HG02678 (cell line): ENCODE measurements at regions not wholly inside any gene's neighbourhood (a gene's known extent, or its start where the extent isn't known, plus 50 kb on each side); places are given as distances from the start of the nearest gene placed in this dataset.
A peak's percentile ranks its signal among the peaks of the same experiment; 100 is the strongest.
"Not testable (repeated sequence)": the region's sequence is repeated elsewhere in the genome, so short reads cannot be mapped to it uniquely, and the experiment has no call there.

Experiments
- ATAC-seq: cut with Tn5 transposase; IDR thresholded peaks from one replicate; pipeline ENCODE4 v1.9.1; 2021; ENCODE audit warnings: mild to moderate bottlenecking, moderate library complexity; ENCODE audit not compliant: unreplicated experiment

DNA sequence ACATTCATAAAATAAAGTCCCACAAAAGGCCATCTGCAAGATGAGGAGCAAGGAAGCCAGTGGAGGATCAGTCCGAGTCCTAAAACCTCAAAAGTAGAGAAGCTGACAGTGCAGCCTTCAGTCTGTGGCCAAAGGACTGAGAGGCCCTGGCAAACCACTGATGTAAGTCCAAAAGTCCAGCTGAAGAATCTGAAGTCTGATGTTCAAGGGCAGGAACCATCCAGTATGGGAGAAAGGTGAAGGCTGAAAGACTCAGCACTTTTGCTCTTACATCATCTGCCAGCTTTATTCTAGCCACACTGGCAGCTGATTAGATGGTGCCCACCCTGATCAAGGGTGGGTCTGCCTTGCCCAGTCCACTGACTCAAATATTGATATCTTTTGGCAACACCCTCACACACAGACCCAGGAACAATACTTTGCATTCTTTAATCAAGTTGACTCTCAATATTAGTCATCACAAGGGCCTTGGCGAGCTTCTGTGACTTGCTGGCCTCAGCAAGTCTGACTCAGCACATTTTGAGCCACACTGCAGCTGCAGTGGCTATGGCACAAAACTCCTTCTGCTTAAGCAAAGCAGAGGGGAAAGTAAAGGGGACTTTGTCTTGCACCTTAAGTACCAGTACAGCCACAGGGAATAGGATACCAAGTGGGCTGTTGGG is 1370.3 kb upstream of the CITED2 start:
- ATAC-seq = peak; percentile 78

DNA sequence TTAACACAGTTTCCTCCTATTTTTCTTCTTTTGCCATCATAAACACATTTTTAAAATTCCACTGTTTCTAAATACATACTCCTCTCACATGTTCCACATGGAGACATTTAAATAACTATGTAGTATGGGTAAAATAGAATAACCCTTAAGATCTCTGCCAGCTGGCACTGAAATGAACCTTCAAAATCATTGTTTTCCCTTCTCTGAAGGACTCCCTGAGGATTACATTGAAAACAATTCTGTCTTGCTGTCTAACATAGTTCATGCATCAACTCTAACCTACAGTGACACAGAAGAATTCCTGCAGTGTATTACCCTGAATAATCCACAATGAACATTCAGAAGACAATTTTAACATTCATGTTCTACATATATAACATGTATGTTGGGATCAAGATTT is 1361.8 kb upstream of the CITED2 start:
- no peak for ATAC-seq

DNA sequence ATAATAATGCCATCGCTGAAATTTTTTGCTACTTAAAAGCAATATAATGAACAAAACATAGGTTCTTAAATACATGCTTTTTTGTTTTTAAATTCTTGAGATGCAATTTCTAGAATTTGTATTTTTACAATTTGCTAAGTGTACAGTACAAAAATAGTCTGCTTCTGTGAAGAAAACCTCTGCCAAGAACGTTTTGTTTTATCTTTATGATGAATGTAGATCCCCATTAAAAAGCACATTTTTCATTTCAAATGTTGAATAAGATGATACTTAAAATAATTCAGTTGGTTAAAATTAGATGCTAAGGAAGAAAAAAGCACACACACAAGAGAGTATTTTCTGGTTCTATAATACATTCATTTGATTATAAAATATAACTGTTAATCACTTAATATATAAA is 1358.5 kb upstream of the CITED2 start:
- no peak for ATAC-seq

DNA sequence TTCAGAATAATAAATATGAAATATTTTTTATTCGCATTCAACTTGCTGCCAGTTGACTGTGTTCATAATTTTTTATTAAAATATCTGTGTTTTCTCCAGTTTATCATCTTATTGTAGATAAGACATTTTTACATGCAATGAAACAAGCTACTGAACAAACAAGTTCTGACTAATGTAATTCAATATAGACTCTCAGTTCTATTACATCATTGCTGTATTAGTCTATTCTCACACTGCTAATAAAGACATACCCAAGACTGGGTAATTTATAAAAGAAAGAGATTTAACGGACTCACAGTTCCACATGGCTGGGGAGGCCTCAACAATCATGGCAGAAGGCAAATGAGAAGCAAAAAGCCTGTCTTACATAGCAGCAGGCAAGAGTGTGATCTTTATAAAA is 1357.7 kb upstream of the CITED2 start:
- no peak for ATAC-seq

DNA sequence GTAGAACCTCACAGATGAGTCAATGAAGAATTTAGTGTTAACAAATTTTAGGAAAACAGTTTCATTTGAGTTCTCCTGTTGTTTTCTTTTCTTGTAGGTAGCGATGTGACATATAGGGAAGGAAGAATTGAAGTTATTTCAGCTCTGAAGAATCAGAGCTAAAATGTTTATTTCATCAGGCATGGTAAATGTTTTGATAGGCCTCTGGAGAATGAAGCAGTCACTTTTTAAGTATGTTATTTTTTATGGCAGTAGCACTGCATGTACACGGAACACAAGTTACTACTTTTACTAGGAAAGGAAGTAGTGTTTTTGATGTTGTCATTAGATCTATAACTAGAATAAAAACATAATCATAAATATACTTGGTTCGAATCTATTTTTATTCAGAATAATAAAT is 1357.3 kb upstream of the CITED2 start:
- ATAC-seq = no peak

DNA sequence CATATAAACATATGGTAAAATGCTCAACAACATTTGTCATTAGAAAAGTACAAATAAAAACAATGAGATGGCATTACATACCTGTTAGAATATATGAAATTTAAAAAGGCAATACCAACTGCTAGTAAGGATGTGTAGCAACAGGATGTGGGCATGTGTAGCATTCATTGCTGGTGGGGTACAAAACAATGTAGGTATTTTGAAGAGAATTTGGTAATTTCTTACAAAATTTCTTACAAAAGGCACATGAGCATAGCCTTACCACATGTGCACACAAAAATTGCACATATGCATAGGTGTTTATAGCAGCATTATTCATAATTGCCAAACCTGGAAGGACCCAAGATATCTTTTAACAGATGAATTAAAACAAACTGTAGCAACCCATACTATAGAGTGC is 1355.1 kb upstream of the CITED2 start:
- ATAC-seq = no peak

DNA sequence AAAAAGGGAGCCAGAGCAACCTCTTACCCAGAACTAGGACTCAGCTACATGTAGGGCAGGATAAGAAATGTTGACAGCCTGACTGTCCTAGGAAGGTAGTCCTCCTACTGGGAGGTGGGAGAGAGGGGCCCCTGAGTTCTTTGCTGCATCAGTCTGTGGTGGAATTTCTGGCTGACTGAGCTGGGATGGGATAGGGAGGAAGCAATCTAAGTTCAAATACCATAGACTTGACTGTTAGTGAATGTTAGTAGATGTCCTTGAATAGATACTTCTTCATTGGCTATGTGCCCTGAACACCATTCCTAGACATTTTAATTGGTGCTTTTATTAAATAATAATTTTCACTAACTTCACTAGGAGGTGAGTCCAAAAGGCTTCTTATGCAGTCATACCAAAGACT is 1343.6 kb upstream of the CITED2 start:
- no peak for ATAC-seq

DNA sequence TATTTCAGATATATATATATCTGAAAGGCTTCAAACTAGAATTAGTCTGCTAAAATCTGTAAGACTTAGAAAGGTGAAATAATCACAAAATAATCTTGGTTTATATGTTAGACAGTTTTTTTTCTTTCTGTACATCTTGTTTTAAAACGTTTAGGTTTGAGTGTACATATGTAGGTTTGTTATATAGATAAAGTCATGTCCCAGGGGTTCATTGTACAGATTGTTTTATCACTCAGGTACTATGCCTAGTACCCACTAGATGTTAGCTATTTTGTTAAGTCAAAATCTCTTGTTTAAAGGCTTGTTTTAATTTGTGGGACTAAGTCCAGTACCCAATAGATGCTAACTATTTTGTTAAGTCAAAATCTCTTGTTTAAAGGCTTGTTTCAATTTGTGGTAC is 1339.0 kb upstream of the CITED2 start:
- ATAC-seq = no peak

DNA sequence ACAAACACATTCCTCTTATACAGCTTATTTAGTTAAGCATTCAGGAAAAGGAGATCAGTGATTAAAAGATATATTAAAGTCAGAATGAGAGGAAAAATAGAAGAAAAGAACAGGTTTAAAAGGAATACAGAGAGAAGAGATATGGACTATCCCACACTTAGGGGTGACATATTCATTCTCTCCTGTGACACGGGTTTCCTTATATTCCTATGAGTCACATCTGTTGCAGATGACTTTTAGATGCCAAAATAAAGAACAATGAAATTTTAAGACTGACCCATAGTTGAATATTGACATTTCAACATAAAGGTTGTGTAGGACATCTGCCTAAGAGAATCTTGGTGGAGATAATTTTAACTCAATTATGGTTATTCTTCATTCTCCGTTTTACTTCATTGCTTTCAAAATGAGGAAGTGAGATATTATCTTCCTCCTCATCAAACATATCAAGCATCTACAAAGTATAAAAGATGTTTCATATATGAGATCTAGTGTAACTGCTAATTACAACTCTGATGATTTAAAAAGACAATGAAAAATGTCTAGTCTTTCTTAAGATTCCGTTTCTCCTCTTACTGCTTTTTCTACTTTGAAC is 1336.7 kb upstream of the CITED2 start:
- peak; percentile 55 for ATAC-seq

DNA sequence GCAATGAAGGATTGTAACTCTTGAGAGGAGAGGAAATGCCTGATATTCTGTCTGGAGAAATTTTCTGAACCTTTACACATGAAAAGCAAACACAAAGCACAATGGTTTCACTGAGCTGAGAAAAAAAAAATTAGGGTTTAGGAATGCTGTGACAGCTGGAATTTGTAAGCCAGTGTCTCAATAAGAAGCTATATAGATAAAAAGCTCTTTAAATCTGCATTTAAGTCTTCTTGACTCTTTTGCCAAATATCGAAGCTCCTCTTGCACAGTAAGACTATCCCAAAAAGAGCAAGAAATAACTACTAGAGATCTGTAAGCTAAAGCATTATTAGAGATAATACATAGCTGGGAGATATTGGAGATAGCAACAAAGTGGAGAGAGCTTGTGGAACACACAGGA is 1334.0 kb upstream of the CITED2 start:
- ATAC-seq = no peak

DNA sequence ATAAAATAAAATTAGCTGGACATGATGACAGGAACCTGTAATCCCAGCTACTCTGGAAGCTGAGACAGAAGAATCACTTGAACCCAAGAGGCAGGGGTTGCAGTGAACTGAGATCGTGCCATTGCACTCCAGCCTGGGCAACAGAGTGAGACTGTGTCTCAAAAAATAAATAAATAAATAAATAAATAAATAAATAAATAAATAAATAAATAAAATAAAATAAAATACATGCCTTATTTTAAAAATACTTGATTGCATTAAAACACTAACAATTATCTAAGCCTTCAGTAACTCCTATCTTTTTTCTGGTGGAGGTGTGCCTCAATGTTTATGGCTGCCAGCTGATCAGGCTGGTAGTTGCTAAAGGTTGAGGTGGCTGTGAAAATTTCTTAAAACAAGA is 1329.6 kb upstream of the CITED2 start:
- not testable (repeated sequence) for ATAC-seq

DNA sequence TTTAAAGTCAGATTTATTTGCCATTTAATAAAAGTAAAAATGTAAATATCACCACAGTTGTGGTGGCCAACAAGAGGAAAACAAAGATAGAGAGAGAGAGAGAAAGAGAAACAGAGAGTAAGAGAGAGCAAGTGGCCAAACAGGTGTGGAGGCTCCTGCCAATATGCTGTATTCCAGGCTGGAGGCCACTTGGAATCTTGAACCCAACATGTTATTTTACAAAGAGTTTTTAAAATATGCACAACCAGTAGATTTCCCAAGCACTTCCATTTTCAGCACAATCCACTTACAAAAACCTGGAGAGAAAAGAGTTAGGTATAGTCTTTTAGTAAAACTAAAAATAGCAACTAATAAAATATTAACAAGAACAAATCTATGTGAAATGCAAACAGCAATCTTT is 1323.1 kb upstream of the CITED2 start:
- ATAC-seq = no peak

DNA sequence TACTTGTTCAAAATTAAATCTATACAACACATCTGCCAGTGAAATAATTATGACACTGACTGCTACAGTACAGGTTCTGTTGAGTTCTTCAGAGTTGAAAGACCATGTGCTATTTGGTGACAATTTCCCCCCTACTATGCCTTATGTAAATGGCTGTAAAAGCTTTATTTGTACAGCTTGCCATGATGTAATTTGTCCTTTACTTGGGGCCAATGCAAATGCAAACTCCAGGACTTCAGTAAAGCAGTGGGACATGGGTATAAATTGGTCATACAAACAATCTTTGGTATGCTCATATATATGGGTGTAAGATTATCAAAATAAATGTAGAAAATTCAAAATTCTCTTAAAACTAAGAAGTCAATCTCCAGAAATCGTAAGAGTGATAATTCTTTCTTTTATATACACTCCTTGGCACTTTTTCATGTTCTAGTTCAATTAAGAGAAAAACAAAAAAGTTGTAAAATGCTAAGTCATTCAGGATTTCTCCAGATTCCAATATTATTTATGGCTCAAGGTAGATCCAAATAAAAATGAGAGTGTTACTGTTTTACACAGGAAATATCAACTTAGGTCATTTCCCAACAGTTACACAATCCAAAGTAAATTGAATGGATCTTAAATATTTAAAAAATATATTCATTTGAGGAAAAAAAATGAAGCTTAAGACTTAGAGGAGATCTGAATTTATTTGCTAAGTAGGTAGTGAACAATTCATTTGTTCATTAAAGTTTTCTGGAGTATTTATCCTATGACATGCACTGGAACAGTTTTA is 1310.5 kb upstream of the CITED2 start:
- no peak for ATAC-seq

DNA sequence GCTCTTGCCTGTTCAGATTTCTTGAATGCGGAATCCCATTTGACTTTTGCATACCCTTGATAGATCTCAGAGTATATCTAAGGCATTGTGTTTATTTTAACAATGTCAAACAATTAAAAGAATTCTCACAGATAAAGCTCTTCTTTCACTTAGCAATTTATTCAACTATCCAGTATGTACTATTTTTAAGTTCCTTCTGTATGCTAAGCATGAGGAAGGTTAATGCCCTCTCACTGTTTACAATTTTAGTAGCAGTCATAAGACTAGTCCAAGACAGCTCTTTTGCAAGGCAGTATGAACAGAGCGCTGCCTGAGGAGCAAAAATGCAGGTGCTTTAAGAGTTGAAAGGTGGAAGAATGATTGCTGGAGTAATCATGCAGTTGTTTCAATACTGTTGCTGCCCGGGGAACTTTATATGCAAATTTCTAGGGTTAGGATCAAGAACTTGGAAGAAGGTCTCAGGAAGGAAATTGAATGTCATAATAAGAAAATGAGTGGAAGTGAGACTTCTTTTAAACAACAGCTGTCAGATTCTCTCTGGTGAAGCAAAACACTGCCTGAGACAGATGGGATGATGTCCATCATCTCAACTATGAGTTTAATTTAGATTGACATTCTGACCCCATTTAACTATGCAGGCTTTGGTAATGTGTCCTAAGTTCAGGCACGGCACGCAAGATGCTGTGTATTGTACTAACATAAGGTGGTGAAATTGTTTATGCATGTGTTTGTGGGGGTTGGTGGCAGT is 1303.5 kb upstream of the CITED2 start:
- ATAC-seq = no peak

DNA sequence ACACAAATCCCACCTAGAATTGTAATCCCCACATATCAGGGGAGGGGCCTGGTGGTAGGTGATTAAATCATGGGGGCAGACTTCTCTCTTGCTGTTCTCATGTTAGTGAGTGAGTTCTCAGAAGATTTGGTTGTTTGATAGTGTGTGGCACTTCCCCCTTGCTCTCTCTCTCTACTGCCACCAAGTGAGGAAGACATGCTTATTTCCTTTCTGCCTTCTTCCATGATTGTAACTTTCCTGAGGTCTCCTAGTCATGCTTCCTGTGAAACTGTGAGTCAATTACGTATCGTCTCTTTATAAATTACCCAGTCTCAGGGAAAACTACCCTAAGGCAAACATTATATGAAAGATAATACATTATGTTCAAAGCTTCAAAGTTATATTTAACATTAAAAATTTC is 1297.5 kb upstream of the CITED2 start:
- no peak for ATAC-seq

DNA sequence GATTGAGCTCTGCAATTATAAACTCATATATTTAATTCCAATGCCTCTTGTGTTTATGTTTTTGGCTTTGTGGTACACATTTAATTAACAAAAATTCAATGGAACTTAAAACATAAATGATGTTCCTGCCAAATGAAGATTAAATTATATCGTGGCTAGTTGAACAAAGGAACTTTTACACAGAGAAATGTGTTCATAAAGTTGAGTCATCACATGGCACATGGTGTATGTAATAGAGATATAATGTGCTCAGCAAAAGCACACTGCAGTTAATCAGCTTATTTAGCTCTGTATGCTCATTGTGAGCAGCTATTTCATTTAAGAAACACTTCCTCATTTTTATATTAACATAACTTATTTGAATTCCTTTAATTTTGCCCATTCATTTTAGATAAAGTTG is 1295.6 kb upstream of the CITED2 start:
- ATAC-seq = no peak

DNA sequence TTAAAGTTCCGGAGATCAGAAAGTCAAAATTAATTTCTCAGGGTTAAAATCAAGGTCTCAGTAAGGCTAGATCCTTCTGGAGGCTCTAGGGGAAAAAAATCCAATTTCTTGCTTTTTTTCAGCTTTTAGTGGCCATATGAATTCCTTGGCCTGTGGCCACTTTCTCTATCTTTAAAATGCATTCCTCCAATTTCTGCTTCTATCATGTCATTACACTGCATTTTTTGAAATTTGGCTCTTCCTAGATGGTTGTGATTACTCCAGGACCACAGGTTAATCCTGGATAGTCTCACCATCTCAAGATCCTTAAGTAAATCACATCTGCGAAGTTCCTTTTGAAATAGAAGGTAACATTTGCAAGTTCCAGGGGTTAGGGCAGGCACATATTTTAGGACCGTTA is 1294.9 kb upstream of the CITED2 start:
- no peak for ATAC-seq

DNA sequence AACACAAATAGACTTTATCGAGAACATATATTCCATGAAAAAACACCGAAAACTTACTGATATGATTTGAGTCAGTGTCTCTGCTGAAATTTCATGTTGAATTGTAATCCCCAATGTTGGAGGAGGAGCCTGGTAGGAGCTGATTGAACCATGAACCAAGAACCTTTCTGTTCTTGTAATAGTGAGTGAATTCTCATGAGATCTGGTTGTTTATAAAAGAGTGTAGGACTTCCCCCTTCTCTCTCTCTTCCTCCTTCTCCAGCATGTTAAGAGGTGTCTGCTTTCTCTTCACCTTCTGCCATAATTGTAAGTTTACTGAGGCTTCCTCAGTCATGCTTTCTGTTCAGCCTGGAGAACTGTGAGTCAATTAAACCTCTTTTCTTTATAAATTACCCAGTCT is 1289.3 kb upstream of the CITED2 start:
- peak; percentile 47 for ATAC-seq

DNA sequence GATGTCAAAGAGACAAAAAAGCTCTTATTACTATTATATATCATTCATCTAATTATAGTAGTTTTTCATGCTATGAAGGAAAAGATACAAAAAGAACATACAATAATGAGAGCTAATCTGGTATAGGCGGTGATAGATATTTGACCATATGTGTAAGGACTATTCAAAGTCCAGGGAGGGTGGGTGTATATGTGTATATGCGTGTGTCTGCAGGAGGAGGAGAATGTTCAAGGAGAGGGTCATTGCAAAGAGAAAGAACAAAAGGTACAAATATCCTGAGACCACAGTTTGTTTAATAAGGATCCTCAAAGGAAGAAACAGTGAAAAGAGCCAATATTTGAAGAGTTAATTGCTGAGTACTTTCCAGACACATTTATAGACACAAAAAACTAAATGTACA is 1288.6 kb upstream of the CITED2 start:
- ATAC-seq = no peak

DNA sequence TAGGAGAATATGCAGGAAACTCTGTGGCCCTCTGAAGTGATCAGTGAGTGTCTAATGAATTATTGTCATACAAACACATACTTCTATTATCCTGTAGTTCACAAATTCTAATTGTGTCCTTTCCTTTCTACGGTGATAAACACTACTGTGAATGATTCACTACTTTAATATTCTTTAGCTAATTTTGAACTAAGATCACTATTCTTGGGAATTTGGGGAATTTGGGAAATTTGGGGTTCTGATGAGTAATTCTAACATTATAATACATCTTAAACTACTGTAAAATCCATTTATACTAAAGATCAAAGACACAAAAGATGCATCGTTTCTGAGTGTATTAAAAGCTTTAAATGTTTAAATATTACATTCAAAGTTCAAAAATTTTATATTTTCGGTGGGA is 1287.2 kb upstream of the CITED2 start:
- ATAC-seq = no peak

DNA sequence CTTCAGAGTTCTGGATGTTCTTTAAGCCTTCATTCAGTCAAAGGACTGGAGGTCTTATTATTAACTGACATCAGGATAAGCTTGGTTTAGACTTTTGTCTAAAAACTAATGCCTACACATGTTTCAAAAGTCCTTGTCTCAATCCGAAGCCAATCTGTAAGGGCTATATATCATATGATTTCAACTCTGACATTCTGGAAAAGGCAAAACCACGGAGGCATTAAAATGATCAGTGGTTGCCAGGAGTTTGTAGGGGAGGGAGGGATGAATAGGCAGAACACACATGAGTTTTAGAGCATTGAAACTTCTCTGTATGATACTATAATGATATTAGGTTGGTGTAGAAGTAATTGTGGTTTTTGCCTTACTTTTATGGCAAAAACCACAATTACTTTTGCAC is 1285.8 kb upstream of the CITED2 start:
- ATAC-seq = no peak

DNA sequence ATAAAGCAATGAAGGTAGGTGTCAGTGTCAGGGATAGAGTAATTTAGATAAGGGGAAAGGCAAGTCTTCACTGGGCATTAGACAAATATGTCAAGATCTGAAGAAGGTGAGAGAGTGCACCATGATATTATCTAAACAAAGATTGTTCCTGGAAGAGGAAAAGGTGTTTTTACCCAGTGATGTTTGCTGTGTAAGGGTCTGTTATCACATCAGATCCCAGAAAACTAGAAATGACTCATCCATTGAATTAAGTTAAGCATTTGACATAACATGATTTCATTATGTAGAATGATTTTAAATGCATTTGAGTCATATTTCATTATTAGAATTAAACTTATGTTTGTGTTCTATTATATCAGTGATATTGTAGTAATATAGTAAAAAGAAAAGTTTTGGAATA is 1279.5 kb upstream of the CITED2 start:
- no peak for ATAC-seq
